Loucy (cell line): ENCODE measurements at regions not wholly inside any gene's neighbourhood (a gene's known extent, or its start where the extent isn't known, plus 50 kb on each side); places are given as distances from the start of the nearest gene placed in this dataset.

Source experiments
- H2AFZ ChIP-seq: fragments of 200-600 bp; sonication (generic); 2 replicates; pipeline ENCODE4 v1.6.0; 2016; ENCODE audit warnings: antibody characterized with exemption, mild to moderate bottlenecking, low read length, moderate library complexity
- H3F3A ChIP-seq: fragments of 200-600 bp; 2 replicates; pipeline ENCODE4 v1.6.0; 2016; ENCODE audit warnings: antibody characterized with exemption, low read depth, mild to moderate bottlenecking
- H3K27me3 ChIP-seq: fragments of 200-600 bp; sonication (generic); 2 replicates; pipeline ENCODE4 v1.6.1; 2014; ENCODE audit warnings: low read length, mild to moderate bottlenecking; ENCODE audit not compliant: insufficient read depth, poor library complexity, severe bottlenecking
- H3K36me3 ChIP-seq: fragments of 200-600 bp; sonication (generic); 2 replicates; pipeline ENCODE4 v1.6.1; 2016; ENCODE audit warnings: low read length; ENCODE audit not compliant: insufficient read depth
- H3K4me1 ChIP-seq: fragments of 200-600 bp; sonication (generic); 2 replicates; pipeline ENCODE4 v1.5.1; 2014; ENCODE audit warnings: low read length, mild to moderate bottlenecking; ENCODE audit not compliant: insufficient read depth, poor library complexity, severe bottlenecking
- H3K4me2 ChIP-seq: fragments of 200-600 bp; sonication (generic); 2 replicates; pipeline ENCODE4 v1.6.0; 2014; ENCODE audit warnings: antibody characterized with exemption, low read length, low read depth, mild to moderate bottlenecking; ENCODE audit not compliant: poor library complexity, severe bottlenecking
- H3K4me3 ChIP-seq: fragments of 200-600 bp; sonication (generic); 2 replicates; pipeline ENCODE4 v1.5.1; 2014; ENCODE audit warnings: low read length, mild to moderate bottlenecking, mixed read lengths; ENCODE audit not compliant: poor library complexity, severe bottlenecking
- H3K79me2 ChIP-seq: fragments of 200-600 bp; sonication (generic); 2 replicates; pipeline ENCODE4 v1.6.1; 2014; ENCODE audit warnings: low read length; ENCODE audit not compliant: insufficient read depth
- H3K9ac ChIP-seq: fragments of 200-600 bp; sonication (generic); 2 replicates; pipeline ENCODE4 v1.6.0; 2014; ENCODE audit warnings: mild to moderate bottlenecking, low read depth, low read length, moderate library complexity; ENCODE audit not compliant: poor library complexity, severe bottlenecking
- H3K9me2 ChIP-seq: fragments of 200-600 bp; sonication (generic); replicated peaks from 2 replicates; pipeline ENCODE4 v1.6.1; 2016; ENCODE audit warnings: low read depth, low read length, mixed read lengths
- H3K9me3 ChIP-seq: fragments of 200-600 bp; sonication (generic); 2 replicates; pipeline ENCODE4 v1.6.1; 2014; ENCODE audit warnings: mild to moderate bottlenecking, antibody characterized with exemption, low read length, low read depth; ENCODE audit not compliant: insufficient read depth
- H4K20me1 ChIP-seq: fragments of 200-600 bp; sonication (generic); 2 replicates; pipeline ENCODE4 v1.6.0; 2014; ENCODE audit warnings: antibody characterized with exemption, low read length, mild to moderate bottlenecking; ENCODE audit not compliant: insufficient read depth, poor library complexity, severe bottlenecking
- CTCF ChIP-seq: fragments of 200-600 bp; sonication (generic); conservative IDR thresholded peaks from 2 replicates; pipeline ENCODE4 v1.5.1; 2014; ENCODE audit warnings: mild to moderate bottlenecking, antibody characterized with exemption, low read length
- EZH2phosphoT487 ChIP-seq: fragments of 200-600 bp; IDR thresholded peaks from 2 replicates; pipeline ENCODE4 v1.6.1; 2018; ENCODE audit warnings: antibody characterized with exemption, mild to moderate bottlenecking, moderate library complexity, borderline replicate concordance

DNA sequence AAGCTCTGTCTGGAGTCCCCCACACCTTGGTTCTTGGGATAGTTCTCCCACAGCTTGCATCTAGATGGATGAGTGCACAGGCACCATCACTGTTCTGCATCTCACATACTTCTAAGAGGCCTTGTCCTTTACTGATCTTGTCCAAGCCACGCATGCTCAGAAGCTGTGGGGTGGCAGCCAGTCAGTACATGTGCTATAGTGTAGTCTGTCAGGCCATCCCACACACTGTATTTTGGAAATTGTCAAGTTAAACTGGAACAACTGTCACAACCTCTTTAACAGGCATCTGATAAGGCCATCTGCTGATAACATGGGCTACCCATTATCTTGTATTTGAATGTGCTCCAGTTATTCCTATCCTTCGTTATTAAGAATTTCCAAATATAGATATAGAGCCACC is 296.5 kb upstream of the AZI2 start:
- no peaks in the 10 kb centered on the region for H3F3A ChIP-seq
- no peak overlapping the region for H3K4me3 ChIP-seq
- H4K20me1 ChIP-seq, result no peaks in the 10 kb centered on the region
- H3K9me2 ChIP-seq, result no peaks in the 10 kb centered on the region
- H3K4me1 ChIP-seq, result no peaks in the 10 kb centered on the region
- TF ChIP-seq EZH2phosphoT487, result no peak
- TF ChIP-seq CTCF, result no peak
- no peak overlapping the region for H3K4me2 ChIP-seq
- H3K79me2 ChIP-seq, result no peaks in the 10 kb centered on the region
- no peaks in the 10 kb centered on the region for H3K9me3 ChIP-seq
- H3K9ac ChIP-seq, result no peak overlapping the region
- H2AFZ ChIP-seq, result no peak overlapping the region
- no peaks in the 10 kb centered on the region for H3K27me3 ChIP-seq
- no peaks in the 10 kb centered on the region for H3K36me3 ChIP-seq

DNA sequence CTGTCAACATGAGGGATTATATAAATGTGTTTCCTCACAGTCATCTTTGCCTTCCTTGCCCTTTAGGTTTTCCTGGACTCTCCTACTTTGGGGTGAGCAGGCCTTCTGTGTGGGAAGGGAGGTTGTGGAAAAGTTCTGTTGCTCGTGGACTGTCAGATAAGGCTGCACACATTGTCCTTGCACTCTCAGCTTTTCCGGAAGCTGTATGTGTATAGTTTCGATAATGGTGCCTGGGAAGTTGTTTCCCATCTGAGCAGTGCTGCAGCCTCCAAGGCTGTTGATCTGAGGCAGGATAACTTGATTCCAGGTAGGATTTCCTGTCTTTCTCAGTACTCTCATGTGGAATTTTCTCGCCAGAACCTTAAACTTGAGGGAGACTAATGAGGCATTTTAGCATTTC is 297.8 kb upstream of the AZI2 start:
- H3F3A ChIP-seq, result no peaks in the 10 kb centered on the region
- H3K4me3 ChIP-seq, result no peak overlapping the region
- no peaks in the 10 kb centered on the region for H3K79me2 ChIP-seq
- H3K9ac ChIP-seq, result no peak overlapping the region
- no peaks in the 10 kb centered on the region for H3K9me3 ChIP-seq
- no peak overlapping the region for H3K4me2 ChIP-seq
- no peaks in the 10 kb centered on the region for H3K27me3 ChIP-seq
- H4K20me1 ChIP-seq, result no peaks in the 10 kb centered on the region
- no peaks in the 10 kb centered on the region for H3K4me1 ChIP-seq
- TF ChIP-seq EZH2phosphoT487 (no peak), CTCF (no peak)
- H3K36me3 ChIP-seq, result no peaks in the 10 kb centered on the region
- no peak overlapping the region for H2AFZ ChIP-seq
- no peaks in the 10 kb centered on the region for H3K9me2 ChIP-seq

DNA sequence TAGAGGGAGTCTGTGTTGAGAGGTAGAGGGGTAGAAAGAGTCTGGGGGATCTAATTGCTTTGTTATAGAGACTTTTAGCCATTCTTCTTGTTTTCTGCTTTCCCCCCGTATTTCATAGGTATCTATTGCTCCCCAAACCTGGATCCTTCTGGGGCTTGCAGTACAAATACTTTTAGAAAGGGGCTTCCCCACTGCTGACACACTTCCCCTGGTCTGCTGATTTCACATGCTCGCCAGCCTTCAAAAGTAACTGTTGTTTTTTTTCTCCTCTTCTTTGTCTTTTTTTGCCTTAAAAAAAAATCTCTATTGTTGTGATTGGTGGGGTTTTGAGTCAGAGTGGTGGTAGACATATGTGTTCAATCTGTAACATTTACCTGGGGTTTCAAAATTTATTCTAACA is 300.6 kb upstream of the AZI2 start:
- H2AFZ ChIP-seq, result no peak overlapping the region
- H3K79me2 ChIP-seq, result no peaks in the 10 kb centered on the region
- H3K4me1 ChIP-seq, result no peaks in the 10 kb centered on the region
- H3K27me3 ChIP-seq, result no peaks in the 10 kb centered on the region
- no peaks in the 10 kb centered on the region for H4K20me1 ChIP-seq
- no peak overlapping the region for H3K4me2 ChIP-seq
- no peak overlapping the region for H3K9ac ChIP-seq
- TF ChIP-seq CTCF, result no peak
- TF ChIP-seq EZH2phosphoT487, result no peak
- H3K9me3 ChIP-seq, result no peaks in the 10 kb centered on the region
- no peaks in the 10 kb centered on the region for H3F3A ChIP-seq
- no peak overlapping the region for H3K4me3 ChIP-seq
- no peaks in the 10 kb centered on the region for H3K36me3 ChIP-seq
- no peaks in the 10 kb centered on the region for H3K9me2 ChIP-seq
